Vagina (tissue), 2 donors: ENCODE measurements at regions not wholly inside any gene's neighbourhood (a gene's known extent, or its start where the extent isn't known, plus 50 kb on each side); places are given as distances from the start of the nearest gene placed in this dataset.

Source experiments
- DNase-seq, 2 donors: peaks; one replicate each; pipeline ENCODE4 v3.0.0-alpha.2; 2017; ENCODE audit errors: extremely low spot score in 2 of 2
- H3K27ac ChIP-seq: fragments of 200-600 bp; sonication (generic); one replicate; pipeline ENCODE4 v1.5.1; 2019
- H3K27me3 ChIP-seq: fragments of 200-600 bp; sonication (generic); one replicate; pipeline ENCODE4 v1.5.1; 2019
- H3K36me3 ChIP-seq, 2 donors: fragments of 200-600 bp; sonication (generic); one replicate each; pipeline ENCODE4 v1.5.1; 2017 to 2019
- H3K4me1 ChIP-seq: fragments of 200-600 bp; sonication (generic); one replicate; pipeline ENCODE4 v1.5.1; 2019
- H3K4me3 ChIP-seq, 2 donors: fragments of 200-600 bp; sonication (generic); 1 replicate in 1 of 2; 2 replicates in 1 of 2; pipeline ENCODE4 v1.5.1; 2016 to 2019
- H3K9me3 ChIP-seq: fragments of 200-600 bp; sonication (generic); one replicate; pipeline ENCODE4 v1.5.1; 2019
- CTCF ChIP-seq, 3 experiments: fragments of 450-650 bp in 2 of 3; fragments of 200-600 bp in 1 of 3; sonication (generic) in 1 of 3; IDR thresholded peaks; one replicate each; pipeline ENCODE4 v1.5.1; 2017 to 2019; ENCODE audit warnings: antibody characterized with exemption in 3 of 3, mild to moderate bottlenecking in 2 of 3, moderate library complexity in 2 of 3
- POLR2A ChIP-seq, 2 donors: fragments of 450-650 bp; IDR thresholded peaks; one replicate each; pipeline ENCODE4 v1.6.1; 2017; ENCODE audit warnings: antibody characterized with exemption in 2 of 2, mild to moderate bottlenecking in 2 of 2, moderate library complexity in 2 of 2
- POLR2AphosphoS5 ChIP-seq, 2 donors: sonication (generic); formaldehyde crosslinking; IDR thresholded peaks; one replicate each; pipeline ENCODE4 v1.9.0; 2017; ENCODE audit warnings: antibody characterized with exemption in 2 of 2, mild to moderate bottlenecking in 2 of 2, low read depth in 1 of 2; ENCODE audit not compliant: insufficient read depth in 1 of 2
- intact Hi-C: fragments of 100-400 bp; cut with DNase I; formaldehyde crosslinking; loops from one replicate; pipeline ENCODE4 v1.15.1; 2023

GRCh38 chr13:111552891-111553655 is 232.6 kb downstream of the TEX29 start:
- no peaks in the 10 kb centered on the region for H3K9me3 ChIP-seq
- H3K4me3 ChIP-seq, result no peak overlapping the region
- no peak for TF ChIP-seq POLR2AphosphoS5 (IDR thresholded peaks at IDR 0.05; ENCODE audit: insufficient read depth in 1 of 2, low read depth in 1 of 2)
- TF ChIP-seq POLR2A (IDR thresholded peaks at IDR 0.05), result no peak
- no peak for TF ChIP-seq CTCF (IDR thresholded peaks at IDR 0.05)
- H3K4me1 ChIP-seq, result no peaks in the 10 kb centered on the region
- no peak for DNase-seq
- H3K27ac ChIP-seq, result no peak overlapping the region
- no peaks in the 10 kb centered on the region for H3K36me3 ChIP-seq
- H3K27me3 ChIP-seq, result no peaks in the 10 kb centered on the region
- intact Hi-C loops, result no loop called here

GRCh38 chr13:111554539-111555267 is 234.3 kb downstream of the TEX29 start:
- intact Hi-C loops, result no loop called here

GRCh38 chr13:111555268-111555808 is 234.9 kb downstream of the TEX29 start:
- H3K9me3 ChIP-seq, result no peaks in the 10 kb centered on the region
- no peak overlapping the region for H3K27ac ChIP-seq
- intact Hi-C loops, result no loop called here
- H3K4me3 ChIP-seq, result no peak overlapping the region
- H3K27me3 ChIP-seq, result no peaks in the 10 kb centered on the region
- H3K4me1 ChIP-seq, result no peaks in the 10 kb centered on the region
- H3K36me3 ChIP-seq, result no peaks in the 10 kb centered on the region
- TF ChIP-seq POLR2A (IDR thresholded peaks at IDR 0.05) (no peak), CTCF (IDR thresholded peaks at IDR 0.05) (no peak), POLR2AphosphoS5 (IDR thresholded peaks at IDR 0.05; ENCODE audit: insufficient read depth in 1 of 2, low read depth in 1 of 2) (no peak)
- no peak for DNase-seq

More at GRCh38 chr13:111554539-111555267, 234.3 kb downstream of the TEX29 start:
- Histone ChIP-seq H3K27ac (no peak overlapping the region), H3K27me3 (no peaks in the 10 kb centered on the region), H3K36me3 (no peaks in the 10 kb centered on the region), H3K4me3 (no peak overlapping the region), H3K4me1 (no peaks in the 10 kb centered on the region), H3K9me3 (no peaks in the 10 kb centered on the region)
- TF ChIP-seq POLR2AphosphoS5 (IDR thresholded peaks at IDR 0.05; ENCODE audit: insufficient read depth in 1 of 2, low read depth in 1 of 2) (no peak), CTCF (IDR thresholded peaks at IDR 0.05) (no peak), POLR2A (IDR thresholded peaks at IDR 0.05) (no peak)
- DNase-seq, result no peak

- Histone ChIP-seq H3K36me3 (no peaks in the 10 kb centered on the region), H3K27ac (no peak overlapping the region), H3K4me1 (no peaks in the 10 kb centered on the region), H3K4me3 (no peak overlapping the region), H3K27me3 (no peaks in the 10 kb centered on the region), H3K9me3 (no peaks in the 10 kb centered on the region)
- intact Hi-C loops, result no loop called here
- TF ChIP-seq POLR2A (IDR thresholded peaks at IDR 0.05), result no peak
- TF ChIP-seq POLR2AphosphoS5 (IDR thresholded peaks at IDR 0.05; ENCODE audit: insufficient read depth in 1 of 2, low read depth in 1 of 2), result no peak
- no peak for TF ChIP-seq CTCF (IDR thresholded peaks at IDR 0.05)
- DNase-seq, result no peak
Measured at GRCh38 chr13:111555903-111556302, 235.5 kb downstream of the TEX29 start.
